ENCODE measurements at regions not wholly inside any gene's neighbourhood (a gene's known extent, or its start where the extent isn't known, plus 50 kb on each side); places are given as distances from the start of the nearest gene placed in this dataset.

GRCh38 chr7:54189330-54189729 is 352.8 kb upstream of the VSTM2A start:
- no peak for TF ChIP-seq EZH2 (optimal IDR thresholded peaks at IDR 0.05; ENCODE audit: low read depth, low read length)
- TF ChIP-seq CTCF (IDR thresholded peaks at IDR 0.05; ENCODE audit: low read length) = no peak
- no peak for TF ChIP-seq EZH2phosphoT487 (IDR thresholded peaks at IDR 0.05; ENCODE audit: low read length)

All from MM.1S (cell line).